Left hindlimb (tissue), 1 donor: ENCODE measurements at regions not wholly inside any gene's neighbourhood (a gene's known extent, or its start where the extent isn't known, plus 50 kb on each side); places are given as distances from the start of the nearest gene placed in this dataset.
A peak's percentile ranks its signal among the peaks of the same experiment; 100 is the strongest.
"Not testable (repeated sequence)": the region's sequence is repeated elsewhere in the genome, so short reads cannot be mapped to it uniquely, and the experiment has no call there.

ENCODE experiments used
- DNase-seq: peaks from one replicate; pipeline ENCODE4 v3.0.0-alpha.2; 2018

DNA sequence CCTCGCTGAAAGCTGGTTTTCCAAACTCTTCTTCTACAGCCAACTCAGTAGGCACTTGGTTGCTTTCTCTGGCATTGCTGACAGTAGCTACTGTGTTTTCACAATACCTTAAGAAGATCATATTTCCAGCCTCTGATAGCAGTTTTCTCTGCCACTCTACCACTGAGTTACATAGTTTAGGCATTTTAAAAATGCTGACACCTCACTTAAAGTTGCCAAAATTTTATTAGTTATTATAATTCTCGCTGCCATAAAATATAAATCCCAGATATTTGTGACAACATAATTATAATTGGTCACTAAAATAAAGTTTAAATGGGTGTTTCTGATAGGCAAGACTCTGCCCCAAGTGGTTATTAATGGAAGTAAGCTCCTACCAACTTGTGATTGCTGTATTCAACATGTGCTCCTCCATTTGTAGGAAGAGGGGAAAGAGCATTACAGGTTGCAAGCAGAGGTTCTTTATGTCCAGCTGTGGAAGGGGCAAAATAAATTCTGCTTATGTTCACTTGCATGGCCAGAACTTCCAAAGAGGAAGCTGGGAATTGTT, 1202.8 kb downstream of the CNTNAP5 start:
- DNase-seq, result no peak

DNA sequence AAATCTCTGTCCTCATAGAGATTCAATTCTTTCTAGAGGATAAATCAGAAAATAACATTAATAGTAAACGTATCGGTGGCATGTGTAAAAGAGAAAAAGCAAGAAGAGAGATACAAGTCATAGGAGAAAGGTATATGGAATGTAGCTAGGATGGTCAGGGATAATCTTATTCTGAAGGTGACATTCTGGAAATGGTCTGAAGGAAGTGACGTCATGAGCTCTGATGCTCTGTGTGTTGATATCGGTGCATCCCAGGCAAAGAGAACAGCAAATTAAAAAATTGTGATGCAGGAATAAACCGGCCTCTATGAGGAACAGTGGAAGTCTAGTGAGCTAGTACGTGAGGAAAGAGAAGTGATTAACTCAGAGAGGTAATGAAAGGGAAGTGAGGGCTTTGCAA, 1215.8 kb downstream of the CNTNAP5 start:
- DNase-seq, result no peak

DNA sequence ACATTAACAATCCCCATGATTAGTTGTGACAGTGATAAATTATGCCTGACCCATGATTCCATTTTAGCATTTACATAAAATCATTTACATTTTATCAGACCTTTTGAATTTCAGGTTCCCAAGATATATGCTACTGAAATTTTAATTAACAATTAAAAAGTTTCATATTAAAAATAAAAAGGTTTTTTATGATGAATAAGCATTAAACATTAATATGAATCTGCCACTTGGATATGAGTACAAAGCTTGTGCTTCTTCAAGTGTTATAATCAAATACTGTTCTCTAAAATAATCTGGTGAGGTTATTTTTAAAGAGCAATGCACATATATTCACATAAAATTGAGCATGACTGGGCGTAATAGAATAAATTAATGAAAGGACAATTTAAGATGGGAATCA, 1218.0 kb downstream of the CNTNAP5 start:
- no peak for DNase-seq

DNA sequence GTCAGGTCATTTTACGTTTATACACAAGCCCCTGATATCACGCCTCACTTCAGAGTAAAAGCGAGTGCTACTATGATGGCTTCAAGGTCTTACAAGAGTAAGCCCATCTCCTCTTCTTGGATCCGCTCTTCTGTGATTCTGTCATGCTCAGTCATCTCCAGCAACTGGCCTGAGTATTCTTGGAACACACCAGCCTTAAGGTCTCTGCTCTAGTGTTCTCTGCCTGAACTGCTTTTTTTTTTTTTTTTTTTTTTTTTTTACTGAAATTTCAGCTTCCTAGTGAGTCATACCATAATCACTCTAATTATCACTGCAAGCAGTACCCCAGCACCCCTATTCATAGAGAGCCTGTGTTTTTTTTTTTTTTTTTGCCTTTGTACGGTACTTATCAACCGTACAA, 1228.9 kb downstream of the CNTNAP5 start:
- DNase-seq, result no peak

DNA sequence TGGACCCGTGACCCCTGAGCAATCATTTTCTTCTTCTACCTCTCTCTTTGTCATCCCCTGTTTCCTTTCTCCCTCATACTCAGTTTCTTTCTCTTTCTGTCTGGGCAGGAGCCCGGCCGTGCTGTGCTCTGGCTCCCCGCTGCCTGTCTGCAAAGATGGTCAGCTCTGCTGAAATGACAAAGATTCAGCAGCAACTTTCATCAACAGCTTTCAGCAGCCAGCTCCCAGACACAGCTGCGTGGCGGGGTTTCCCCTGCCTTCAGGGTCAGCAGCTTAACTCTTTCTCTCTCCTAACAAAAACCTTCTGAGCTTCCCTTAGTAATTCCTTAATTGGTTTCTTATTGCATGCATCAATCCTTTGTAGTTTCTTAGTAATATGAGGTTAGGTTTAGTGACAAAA, 1234.4 kb downstream of the CNTNAP5 start:
- DNase-seq, result peak; percentile 33

DNA sequence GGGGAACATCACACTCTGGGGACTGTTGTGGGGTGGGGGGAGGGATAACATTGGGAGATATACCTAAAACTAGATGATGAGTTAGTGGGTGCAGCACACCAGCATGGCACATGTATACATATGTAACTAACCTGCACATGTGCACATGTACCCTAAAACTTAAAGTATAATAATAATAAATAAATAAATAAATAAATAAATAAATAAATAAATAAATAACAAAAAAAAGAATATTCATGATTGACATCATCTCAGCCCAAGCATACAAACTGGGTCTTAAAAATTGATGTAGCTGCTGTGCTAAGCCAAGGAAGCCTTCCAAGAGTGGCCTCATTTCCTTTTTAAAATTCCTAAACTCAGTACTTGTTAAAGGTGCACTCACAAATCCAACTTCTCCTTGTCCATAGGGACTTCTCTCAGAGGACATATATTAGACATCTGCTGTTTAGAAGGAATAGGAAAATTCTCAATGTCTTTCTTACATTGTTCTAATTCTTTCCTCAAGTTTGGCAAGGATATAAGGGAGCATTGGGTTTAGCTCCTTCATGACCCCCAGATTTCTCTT, 1235.4 kb downstream of the CNTNAP5 start:
- not testable (repeated sequence) for DNase-seq

DNA sequence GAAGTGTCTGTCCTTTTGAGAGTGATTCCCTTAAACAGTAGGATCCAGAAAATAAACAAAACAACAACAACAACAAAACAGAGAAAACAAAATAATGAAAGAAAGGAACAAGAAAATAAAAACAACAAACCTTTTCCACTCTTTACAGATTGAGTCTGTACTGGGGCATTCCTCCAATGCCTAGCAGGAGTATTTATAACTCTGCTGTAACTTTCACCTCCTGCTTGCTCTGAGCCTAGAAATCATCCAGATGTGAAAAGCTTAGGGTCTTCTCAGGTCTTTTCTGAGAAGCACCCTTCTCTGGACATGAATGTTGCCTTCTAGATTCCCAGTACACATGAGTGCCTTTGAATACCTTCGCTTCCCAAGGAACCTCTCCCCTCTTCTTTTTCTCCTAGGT, 1239.4 kb downstream of the CNTNAP5 start:
- DNase-seq, result no peak

DNA sequence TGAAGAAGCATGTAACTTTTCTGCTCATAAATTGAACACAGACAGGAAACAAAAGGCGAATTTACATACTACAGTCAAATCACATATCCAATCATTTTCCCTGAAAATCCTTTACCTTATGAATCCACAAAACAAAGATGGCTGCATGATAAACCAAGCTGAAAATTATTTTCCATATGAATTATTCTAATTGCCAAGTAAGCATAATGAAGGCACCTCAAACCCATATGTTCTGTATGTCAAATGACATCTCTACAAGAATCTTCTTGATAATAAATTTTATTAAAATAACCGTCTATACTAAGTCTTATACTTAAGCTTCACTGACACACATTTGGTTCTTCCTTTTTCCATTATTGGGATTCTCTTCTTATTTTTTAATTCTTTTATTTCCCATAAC, 1242.6 kb downstream of the CNTNAP5 start:
- no peak for DNase-seq

DNA sequence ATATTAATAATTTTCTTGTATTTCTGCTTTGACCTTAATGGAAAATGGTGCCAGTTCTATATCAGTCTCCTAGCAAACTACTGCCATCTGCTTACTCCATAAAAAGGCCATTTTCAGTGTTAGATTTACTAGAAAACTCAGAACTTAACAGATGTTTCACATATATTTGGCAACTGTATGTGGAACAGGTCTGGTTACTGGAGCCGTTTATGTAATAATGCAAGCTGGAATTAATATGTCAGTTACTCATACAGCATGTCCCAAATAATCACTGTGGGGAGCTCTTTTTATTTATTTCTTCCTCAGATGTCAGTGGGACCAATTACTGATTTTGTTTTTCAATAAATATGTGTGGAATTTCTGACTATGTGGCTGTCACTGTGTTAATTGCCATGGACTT, 1247.6 kb downstream of the CNTNAP5 start:
- DNase-seq, result no peak

DNA sequence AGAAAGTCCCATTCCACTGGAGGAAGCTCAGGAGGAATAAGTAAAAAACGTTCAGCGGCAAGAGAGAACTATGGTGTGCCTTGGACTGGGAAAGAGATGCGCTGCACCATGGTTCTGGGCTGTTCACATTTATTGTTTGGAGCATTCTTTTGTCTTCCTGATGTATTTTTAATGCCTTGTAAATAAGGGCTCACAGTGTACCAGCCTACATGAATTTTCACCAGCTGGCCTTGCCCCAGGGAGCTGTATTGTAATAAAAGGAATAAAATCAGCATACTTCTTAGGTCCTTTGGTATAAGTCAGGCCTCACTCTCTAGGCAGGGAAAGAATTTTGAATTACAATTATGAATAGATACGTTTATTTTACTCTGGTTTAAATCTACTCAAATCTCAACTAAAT, 1249.6 kb downstream of the CNTNAP5 start:
- DNase-seq, result no peak

DNA sequence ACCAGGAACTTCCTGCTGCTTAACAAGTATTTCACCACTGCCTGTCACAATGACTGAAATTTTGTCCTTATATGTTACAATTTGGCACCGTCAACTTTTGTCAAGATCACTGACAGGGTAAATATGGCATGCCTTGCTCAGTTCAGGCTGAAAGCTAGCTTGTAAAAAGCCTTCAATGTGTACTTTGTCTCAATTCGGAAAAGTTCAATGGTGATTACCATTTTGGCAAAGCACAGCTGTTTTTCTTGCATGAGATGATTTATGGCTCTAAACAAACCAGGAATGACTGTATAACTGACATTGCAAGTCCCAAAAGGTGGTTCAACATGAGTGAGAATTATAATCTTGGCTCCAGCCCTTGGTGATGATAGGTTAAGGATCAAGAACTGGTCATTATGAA, 1255.2 kb downstream of the CNTNAP5 start:
- DNase-seq, result no peak

DNA sequence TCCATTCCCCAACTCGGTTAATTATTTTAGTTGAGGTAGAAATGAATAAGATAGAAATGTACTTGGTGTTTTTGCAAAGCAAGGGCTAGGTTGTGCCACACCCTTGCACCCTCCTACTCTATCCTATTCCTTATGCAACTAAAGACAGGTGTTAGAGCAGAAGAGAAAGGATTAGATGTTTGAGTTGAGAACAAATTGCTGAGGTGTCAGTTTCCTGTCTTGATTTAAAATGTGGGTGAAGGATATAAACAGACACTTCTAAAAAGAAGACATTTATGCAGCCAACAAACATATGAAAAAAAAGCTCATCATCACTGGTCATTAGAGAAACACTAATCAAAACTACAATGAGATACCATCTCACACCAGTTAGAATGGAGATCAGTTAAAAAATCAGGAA, 1256.2 kb downstream of the CNTNAP5 start:
- no peak for DNase-seq

DNA sequence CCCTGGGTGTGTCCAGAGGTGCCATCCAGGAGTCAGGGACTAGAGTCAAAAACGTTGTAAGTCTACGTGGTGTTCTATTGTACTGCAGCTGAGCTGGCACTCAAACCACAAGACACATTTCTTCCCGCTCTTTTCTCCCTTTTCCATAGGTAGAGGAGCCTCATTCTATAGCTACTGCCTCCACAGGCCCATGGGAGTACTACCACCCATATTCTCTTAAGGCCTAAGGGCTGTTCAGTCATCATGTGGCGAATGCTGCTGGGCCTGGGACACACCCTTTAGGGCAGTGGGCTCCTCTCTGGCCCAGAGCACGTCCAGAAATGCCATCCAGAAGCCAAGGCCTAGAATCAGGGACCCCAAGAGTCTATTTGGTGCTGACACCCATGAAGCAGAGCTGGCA, 1271.7 kb downstream of the CNTNAP5 start:
- no peak for DNase-seq

DNA sequence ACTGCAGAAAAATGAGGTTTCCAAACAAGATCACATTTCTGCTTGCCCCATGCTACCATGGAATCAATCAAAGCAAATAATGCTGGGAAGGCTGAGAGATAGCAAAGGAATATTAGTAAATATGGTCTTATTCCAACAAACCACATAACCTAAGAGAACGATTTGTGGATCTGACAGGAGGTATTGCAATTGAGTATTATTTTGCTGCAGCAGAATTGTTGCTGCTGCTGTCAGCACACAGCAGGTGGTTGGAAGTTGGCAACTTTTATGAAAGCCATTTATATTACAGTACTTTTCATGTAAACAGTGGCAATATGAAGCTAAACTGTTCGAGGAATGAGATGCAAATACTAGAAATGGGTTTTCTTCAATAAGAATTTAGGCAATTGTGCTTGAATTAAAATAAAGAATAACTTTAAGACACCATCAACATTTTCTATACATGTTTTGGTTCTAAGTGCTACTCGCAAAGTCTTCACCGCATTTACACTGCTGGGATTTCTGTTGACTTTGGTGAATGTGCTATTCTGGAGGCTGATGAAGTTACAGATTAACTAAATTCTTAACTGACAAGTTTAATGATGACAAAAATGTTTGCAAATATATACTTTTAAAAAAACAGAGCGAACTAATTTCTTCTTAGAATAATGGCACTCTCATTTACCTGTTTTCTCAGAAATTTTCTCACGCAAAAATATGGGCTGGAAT, 1285.7 kb downstream of the CNTNAP5 start:
- no peak for DNase-seq

DNA sequence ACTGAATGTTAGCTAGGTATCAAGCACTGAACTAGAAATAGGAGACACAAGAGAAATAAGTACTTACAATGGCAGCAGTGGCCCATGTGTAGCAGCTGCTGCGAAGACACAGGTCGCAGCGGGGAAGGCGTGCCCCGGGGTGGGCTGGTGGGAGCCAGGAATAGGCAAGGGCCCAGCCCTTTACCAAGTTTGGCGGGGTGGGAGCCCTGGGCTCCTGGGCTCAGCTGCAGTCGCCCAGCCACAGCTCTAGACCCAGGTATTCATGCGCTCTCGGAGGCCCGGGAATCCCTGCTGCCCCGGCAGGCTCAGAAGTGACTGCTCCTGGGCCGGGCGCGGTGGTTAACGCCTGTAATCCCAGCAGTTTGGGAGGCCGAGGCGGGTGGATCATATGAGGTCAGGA, 1287.3 kb downstream of the CNTNAP5 start:
- no peak for DNase-seq

DNA sequence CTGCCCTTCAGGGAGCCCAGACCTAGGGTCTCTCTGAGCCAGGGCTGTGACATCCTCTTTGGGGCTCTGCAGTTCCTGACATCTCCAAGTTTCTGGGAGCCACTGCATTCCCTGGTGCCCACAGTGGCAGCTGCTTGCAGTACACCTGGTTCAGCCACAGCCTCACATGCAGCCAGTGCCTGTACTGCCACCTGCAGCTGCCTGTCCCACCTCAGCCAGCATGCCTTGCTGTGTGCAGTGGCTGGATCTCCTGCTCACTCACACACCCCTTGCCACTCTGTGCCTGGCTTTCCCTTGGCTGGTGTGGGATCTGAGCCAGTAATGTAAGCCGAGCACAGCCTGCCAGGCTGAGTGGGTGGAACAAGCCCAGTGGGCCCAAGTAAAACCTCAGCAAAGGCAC, 1288.7 kb downstream of the CNTNAP5 start:
- no peak for DNase-seq

DNA sequence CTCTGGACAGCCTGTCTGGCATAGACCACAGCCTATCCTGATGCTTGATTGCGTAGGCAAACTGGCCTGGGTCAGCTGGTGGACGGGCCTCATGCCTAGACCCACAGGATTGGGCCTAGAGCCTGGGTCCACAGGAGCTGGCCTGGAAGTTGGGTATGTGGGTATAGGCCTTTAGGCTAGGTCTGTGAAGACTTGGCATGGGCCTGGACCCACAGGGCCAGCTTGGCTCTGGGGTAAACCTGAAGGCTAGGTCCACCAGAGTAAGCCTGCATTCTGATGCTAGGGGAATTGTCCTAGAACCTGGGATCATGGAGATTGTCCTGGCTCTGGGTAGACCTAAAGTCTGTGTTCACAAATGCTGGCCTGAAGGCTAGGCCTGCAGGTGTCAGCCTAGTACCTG, 1293.7 kb downstream of the CNTNAP5 start:
- no peak for DNase-seq

DNA sequence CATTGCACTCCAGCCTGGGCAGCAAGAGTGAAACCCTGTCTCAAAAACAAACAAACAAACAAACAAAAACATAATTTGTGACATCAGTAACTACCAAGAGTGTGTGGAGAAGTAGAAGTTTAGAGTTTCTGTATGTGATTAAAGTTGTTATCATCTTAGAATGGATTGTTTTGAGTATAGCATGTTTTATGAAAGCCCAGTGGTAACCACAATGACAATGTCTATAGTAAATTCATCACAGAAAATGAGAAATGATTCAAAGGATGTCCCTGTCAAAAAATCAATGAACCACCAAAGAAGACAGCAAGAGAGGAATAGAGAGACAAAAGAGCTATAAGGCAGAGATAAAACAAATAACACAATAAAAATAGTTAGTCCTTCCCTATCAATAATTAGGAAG, 1299.2 kb downstream of the CNTNAP5 start:
- no peak for DNase-seq

DNA sequence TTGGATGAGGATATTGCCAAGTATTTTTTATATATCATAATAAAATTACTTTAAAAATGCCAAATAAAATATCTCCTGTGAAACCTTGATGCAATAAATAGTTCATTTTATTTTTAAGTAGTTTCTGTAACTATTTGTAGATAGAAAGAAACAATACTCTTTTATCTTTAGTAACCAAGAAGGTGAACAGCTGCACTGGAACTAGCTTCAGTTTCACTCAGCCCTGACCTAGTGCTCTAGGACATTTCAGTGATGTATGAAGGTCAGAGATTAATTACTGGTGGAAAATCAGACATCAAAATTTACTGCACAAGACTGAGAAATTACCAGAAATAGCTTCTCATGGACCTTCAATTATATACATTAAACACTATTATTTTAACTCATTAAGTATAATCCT, 1305.0 kb downstream of the CNTNAP5 start:
- no peak for DNase-seq

DNA sequence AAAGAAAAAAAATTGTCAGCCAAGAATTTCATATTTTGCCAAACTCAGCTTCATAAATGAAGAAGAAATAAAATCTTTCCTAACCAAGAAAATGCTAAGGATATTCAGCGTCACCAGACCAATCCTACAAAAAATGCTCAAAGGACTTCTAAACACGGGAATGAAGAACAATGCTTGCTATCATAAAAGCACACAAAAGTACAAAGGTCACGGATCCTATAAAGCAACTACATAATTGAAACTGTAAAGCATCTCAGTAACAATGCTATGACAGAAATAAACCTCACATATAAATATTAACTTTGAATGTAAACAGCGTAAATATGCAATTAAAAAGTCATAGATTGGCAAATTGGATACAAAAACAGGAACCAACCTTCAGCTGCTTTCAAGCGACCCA, 1314.6 kb upstream of the GYPC start:
- DNase-seq, result no peak

DNA sequence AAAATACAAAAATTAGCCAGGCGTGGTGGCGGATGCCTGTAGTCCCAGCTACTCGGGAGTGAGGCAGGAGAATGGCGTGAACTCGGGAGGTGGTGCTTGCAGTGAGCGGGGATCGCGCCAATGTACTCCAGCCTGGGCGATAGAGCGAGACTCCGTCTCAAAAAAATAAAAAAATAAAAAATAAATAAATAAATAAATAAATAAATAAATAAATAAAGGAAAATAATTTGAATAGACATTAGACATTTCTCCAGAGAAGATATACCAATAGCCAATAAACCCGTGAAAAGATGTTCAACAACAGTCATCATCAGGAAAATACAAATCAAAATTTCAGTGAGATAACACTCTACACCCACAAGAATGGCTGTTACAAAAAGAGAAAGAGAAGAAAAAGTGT, 1302.4 kb upstream of the GYPC start:
- DNase-seq, result not testable (repeated sequence)

DNA sequence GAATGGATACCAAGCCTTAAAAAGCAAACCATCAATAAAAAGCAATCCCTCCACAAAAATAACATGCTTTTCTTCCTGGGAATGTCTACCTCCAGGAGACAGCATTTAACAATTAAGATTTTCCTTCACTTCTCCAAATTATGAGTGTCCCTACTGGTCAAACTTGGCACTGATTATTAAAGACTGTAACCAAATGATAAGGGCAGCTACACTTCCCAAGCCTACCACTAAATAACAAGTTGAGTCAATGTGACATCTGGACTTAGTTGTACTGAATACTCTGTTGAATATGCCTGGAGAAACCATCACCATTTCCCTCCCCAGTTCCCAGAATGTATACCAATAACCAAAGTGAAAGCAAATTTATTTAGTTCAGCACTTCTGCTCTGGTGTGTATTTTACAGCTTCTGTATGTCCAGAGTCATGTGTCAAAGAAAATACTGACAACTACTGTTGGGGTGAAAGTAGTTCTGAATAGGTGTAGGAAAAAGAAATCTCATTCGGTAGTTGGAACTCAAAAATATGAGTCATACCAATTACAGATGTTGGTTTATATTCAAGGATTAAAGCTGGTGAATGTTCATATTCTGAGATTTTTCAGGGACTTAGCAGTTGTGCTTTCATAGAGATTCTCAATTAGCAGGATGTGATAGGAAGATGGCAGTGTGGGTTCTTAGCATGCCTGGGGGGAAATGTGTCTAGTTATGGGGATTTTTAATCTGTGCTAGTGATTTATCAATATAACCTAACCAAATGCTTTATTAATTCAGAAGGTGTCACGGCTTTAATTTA, 1291.6 kb upstream of the GYPC start:
- DNase-seq, result no peak

DNA sequence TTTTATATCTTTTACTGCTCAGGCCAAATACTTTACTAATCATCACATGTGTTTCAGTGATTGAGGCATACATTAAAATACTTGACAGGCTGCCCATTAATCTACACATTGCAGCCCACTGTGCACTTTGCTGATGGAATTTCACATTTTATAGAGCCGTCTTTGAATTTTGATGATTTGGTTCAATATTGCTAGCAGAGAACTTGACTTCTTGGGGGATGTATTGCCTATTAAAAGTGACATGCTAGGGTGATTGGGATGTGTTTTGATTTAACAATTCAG, 1291.0 kb upstream of the GYPC start:
- DNase-seq, result no peak

DNA sequence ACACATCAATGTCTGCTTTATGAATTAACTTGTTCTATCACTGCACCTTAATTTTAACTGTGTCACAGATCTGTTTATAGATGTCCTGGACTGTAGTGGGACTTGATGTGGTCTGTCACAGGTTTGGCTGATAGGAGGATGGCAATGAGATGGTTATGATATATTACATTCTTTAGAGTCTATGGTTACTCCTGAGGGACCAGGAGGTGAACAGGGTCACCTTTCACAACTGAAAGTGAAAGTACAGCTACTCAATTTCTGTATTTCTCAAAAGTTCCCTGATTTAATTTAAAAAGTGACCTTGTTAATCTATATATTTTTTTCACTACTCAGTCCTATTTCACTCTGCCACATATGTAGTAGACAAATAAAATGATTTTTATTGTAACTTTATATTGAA, 1284.1 kb upstream of the GYPC start:
- DNase-seq, result no peak
